Cardiac muscle cell (in vitro differentiated cells and primary cell): ENCODE measurements at regions not wholly inside any gene's neighbourhood (a gene's known extent, or its start where the extent isn't known, plus 50 kb on each side); places are given as distances from the start of the nearest gene placed in this dataset.

Experiments used
- DNase-seq, 2 donors: peaks; one replicate each; pipeline versions ENCODE4 v3.0.0 to v3.0.0-alpha.2; 2010 to 2017; ENCODE audit warnings: low read depth in 1 of 2, low spot score in 1 of 2
- H3K27ac ChIP-seq: fragments of 200-600 bp; sonication (generic); 2 replicates; pipeline ENCODE4 v1.5.1; 2016
- H3K27me3 ChIP-seq: fragments of 200-600 bp; sonication (generic); 2 replicates; pipeline ENCODE4 v1.6.0; 2016; ENCODE audit warnings: control low read depth
- H3K36me3 ChIP-seq: fragments of 200-600 bp; sonication (generic); 2 replicates; pipeline ENCODE4 v1.5.1; 2016; ENCODE audit warnings: control low read depth
- H3K4me1 ChIP-seq: fragments of 200-600 bp; sonication (generic); 2 replicates; pipeline ENCODE4 v1.8.1; 2017; ENCODE audit warnings: low read depth, mild to moderate bottlenecking, mixed run types
- H3K4me3 ChIP-seq: fragments of 200-600 bp; sonication (generic); 2 replicates; pipeline ENCODE4 v1.5.1; 2016; ENCODE audit warnings: mild to moderate bottlenecking
- H3K9me3 ChIP-seq: fragments of 200-600 bp; sonication (generic); 2 replicates; pipeline ENCODE4 v1.5.1; 2017; ENCODE audit warnings: low read depth, mild to moderate bottlenecking, control low read depth
- TF ChIP-seq, protein P1 (sequence below): IDR thresholded peaks from 2 replicates; pipeline ENCODE4 v1.5.1; 2012; ENCODE audit warnings: low read depth, mild to moderate bottlenecking, low read length

DNA sequence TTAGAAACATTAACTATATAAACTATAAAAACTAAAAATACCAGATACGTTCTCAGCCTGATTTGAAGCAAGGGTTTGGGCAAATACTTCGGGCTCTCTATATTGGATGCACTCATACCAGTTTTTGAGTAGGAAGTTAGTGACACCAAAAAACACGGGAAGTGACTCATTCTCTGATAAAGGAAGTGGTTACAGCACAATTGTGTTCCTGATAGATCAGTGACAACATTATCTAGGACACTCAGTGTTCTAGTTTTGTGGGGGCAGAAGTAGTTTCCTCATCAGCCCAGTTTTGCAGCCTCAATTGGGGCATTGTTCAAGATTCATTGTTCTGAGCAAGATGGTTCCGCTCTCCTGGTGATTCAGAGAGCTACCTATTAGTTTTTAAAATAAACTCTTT, 469.6 kb upstream of the DPPA4 start:
- H3K36me3 ChIP-seq: no peaks in the 10 kb centered on the region
- no peaks in the 10 kb centered on the region for H3K9me3 ChIP-seq
- no peaks in the 10 kb centered on the region for H3K27me3 ChIP-seq
- TF ChIP-seq, protein P1, sequence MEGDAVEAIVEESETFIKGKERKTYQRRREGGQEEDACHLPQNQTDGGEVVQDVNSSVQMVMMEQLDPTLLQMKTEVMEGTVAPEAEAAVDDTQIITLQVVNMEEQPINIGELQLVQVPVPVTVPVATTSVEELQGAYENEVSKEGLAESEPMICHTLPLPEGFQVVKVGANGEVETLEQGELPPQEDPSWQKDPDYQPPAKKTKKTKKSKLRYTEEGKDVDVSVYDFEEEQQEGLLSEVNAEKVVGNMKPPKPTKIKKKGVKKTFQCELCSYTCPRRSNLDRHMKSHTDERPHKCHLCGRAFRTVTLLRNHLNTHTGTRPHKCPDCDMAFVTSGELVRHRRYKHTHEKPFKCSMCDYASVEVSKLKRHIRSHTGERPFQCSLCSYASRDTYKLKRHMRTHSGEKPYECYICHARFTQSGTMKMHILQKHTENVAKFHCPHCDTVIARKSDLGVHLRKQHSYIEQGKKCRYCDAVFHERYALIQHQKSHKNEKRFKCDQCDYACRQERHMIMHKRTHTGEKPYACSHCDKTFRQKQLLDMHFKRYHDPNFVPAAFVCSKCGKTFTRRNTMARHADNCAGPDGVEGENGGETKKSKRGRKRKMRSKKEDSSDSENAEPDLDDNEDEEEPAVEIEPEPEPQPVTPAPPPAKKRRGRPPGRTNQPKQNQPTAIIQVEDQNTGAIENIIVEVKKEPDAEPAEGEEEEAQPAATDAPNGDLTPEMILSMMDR: no peak
- H3K27ac ChIP-seq: no peak overlapping the region
- H3K4me3 ChIP-seq: no peak overlapping the region
- H3K4me1 ChIP-seq: no peaks in the 10 kb centered on the region
- peak in 1 of 2 donors; percentile 86 for DNase-seq

GRCh38 chr3:109809513-109809912, 472.2 kb upstream of the DPPA4 start:
- DNase-seq: no peak
- Histone ChIP-seq H3K4me1 (no peaks in the 10 kb centered on the region), H3K4me3 (no peak overlapping the region), H3K9me3 (no peaks in the 10 kb centered on the region), H3K36me3 (no peaks in the 10 kb centered on the region), H3K27ac (no peak overlapping the region), H3K27me3 (no peaks in the 10 kb centered on the region)
- TF ChIP-seq, protein P1: no peak

DNA sequence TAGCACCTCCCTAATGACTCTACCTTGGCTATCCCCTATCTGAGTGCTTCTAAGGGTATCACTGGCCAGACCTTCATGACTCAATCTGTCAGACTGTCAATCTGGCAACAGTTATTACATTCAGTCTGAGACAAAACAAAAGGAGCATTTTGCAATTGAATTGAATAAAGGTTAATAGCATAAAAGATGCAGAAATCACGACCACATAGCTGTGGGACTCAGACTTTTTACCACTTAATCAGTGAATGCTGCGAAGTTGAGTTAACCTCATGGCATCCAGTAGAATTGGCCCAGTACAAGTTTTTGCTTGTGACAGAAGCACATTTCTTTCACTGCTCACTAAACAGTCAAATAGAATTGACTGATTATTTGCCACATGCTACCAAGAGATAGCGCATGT, 480.7 kb upstream of the DPPA4 start:
- Histone ChIP-seq H3K27ac (no peak overlapping the region), H3K27me3 (no peaks in the 10 kb centered on the region), H3K4me1 (no peaks in the 10 kb centered on the region), H3K36me3 (no peaks in the 10 kb centered on the region), H3K4me3 (no peak overlapping the region), H3K9me3 (no peaks in the 10 kb centered on the region)
- TF ChIP-seq, protein P1: no peak
- DNase-seq: no peak

GRCh38 chr3:109819734-109820133, 482.4 kb upstream of the DPPA4 start:
- TF ChIP-seq, protein P1: no peak
- no peaks in the 10 kb centered on the region for H3K27me3 ChIP-seq
- H3K4me3 ChIP-seq: no peak overlapping the region
- H3K36me3 ChIP-seq: no peaks in the 10 kb centered on the region
- DNase-seq: no peak
- H3K27ac ChIP-seq: no peak overlapping the region
- no peaks in the 10 kb centered on the region for H3K4me1 ChIP-seq
- H3K9me3 ChIP-seq: no peaks in the 10 kb centered on the region

- Histone ChIP-seq H3K27ac (no peak overlapping the region), H3K9me3 (no peaks in the 10 kb centered on the region), H3K27me3 (no peaks in the 10 kb centered on the region), H3K36me3 (no peaks in the 10 kb centered on the region), H3K4me3 (no peak overlapping the region), H3K4me1 (no peaks in the 10 kb centered on the region)
- TF ChIP-seq, protein P1: no peak
- no peak for DNase-seq
Observed at GRCh38 chr3:109825971-109826810, 488.8 kb upstream of the DPPA4 start.
